K562 (cell line): ENCODE measurements at regions not wholly inside any gene's neighbourhood (a gene's known extent, or its start where the extent isn't known, plus 50 kb on each side); places are given as distances from the start of the nearest gene placed in this dataset.
"Not testable (repeated sequence)": the region's sequence is repeated elsewhere in the genome, so short reads cannot be mapped to it uniquely, and the experiment has no call there.

Experiments
- ATAC-seq: fragments of 200-7000 bp; cut with Tn5 transposase; 3 replicates; pipeline ENCODE4 v1.9.1; 2020; ENCODE audit warnings: moderate library complexity
- BruUV-seq: library from RNA; stranded (reverse); fragments of 400-500 nt; replicated peaks from 2 replicates; lab custom pipeline; 2021; lab: Mats Ljungman, UMichigan
- CTCF ChIA-PET: fragments of 300-600 bp; formaldehyde crosslinking; extraction: SDS; loops from one replicate; lab custom pipeline; 2021; ENCODE audit warnings: low intra/inter-chr PET ratio; lab: Yijun Ruan, JAX
- POLR2A ChIA-PET: fragments of 300-600, 350-650 bp; sonication (Branson Sonifier 250); formaldehyde crosslinking; extraction: SDS; loops from one replicate; lab custom pipeline; 2021; ENCODE audit warnings: antibody characterized with exemption, inconsistent platforms; lab: Yijun Ruan, JAX
- DNase-seq, 4 experiments: peaks; one replicate each; pipeline versions ENCODE4 v3.0.0 to v3.0.0-alpha.2; 2011 to 2018; ENCODE audit warnings: low spot score in 3 of 4, mixed read lengths in 3 of 4; ENCODE audit errors: extremely low read depth in 1 of 4
- FAIRE-seq: peaks from 2 replicates; lab custom pipeline; 2011; peaks lifted over from hg19 to GRCh38; lab: Jason Lieb, UNC
- H2AFZ ChIP-seq: 2 replicates; pipeline ENCODE4 v1.6.0; 2011; ENCODE audit warnings: low read depth, low read length, control low read depth, inconsistent platforms
- H3K27ac ChIP-seq: fragments of 200-600 bp; 3 replicates; pipeline ENCODE4 v1.8.0; 2011; ENCODE audit warnings: low read depth, mild to moderate bottlenecking, control low read depth, inconsistent platforms, low read length, moderate library complexity, mixed read lengths; ENCODE audit errors: extremely low read depth
- H3K27me3 ChIP-seq, 2 experiments: fragments of 300-600 bp in 1 of 2; 2 replicates in 1 of 2; 3 replicates in 1 of 2; pipeline versions ENCODE4 v1.6.0 to v1.8.0; 2011; ENCODE audit warnings: inconsistent platforms in 2 of 2, low read length in 2 of 2, mild to moderate bottlenecking in 1 of 2, mixed read lengths in 1 of 2, moderate library complexity in 1 of 2; ENCODE audit not compliant: control insufficient read depth in 2 of 2, insufficient read depth in 2 of 2
- H3K36me3 ChIP-seq: fragments of 300-600 bp; 3 replicates; pipeline ENCODE4 v1.8.0; 2011; ENCODE audit warnings: mild to moderate bottlenecking, low read length, inconsistent platforms; ENCODE audit not compliant: control insufficient read depth, insufficient read depth
- H3K4me1 ChIP-seq, 2 experiments: fragments of 200-600 bp in 1 of 2; replicated peaks in 1 of 2; 2 replicates in 1 of 2; 3 replicates in 1 of 2; pipeline versions ENCODE4 v1.5.1 to v1.8.0; 2011; ENCODE audit warnings: inconsistent platforms in 2 of 2, low read length in 2 of 2, mild to moderate bottlenecking in 1 of 2, mixed read lengths in 1 of 2, moderate library complexity in 1 of 2; ENCODE audit not compliant: control insufficient read depth in 2 of 2, insufficient read depth in 2 of 2
- H3K4me2 ChIP-seq: 2 replicates; pipeline ENCODE4 v1.6.1; 2011; ENCODE audit warnings: low read length, control low read depth, inconsistent platforms, mixed read lengths; ENCODE audit not compliant: insufficient read depth
- H3K4me3 ChIP-seq: fragments of 200-600 bp; sonication (generic), shearing (Covaris generic); 2 replicates; pipeline ENCODE4 v1.5.1; 2016; ENCODE audit warnings: control low read depth, inconsistent platforms
- H3K79me2 ChIP-seq: fragments of 200-600 bp; 3 replicates; pipeline ENCODE4 v1.8.0; 2011; ENCODE audit warnings: low read length, inconsistent platforms; ENCODE audit not compliant: control insufficient read depth, insufficient read depth
- H3K9ac ChIP-seq, 2 experiments: 2 replicates each; pipeline versions ENCODE4 v1.6.0 to v1.6.1; 2011; ENCODE audit warnings: low read depth in 2 of 2, low read length in 2 of 2, control low read depth in 1 of 2, inconsistent platforms in 1 of 2, mild to moderate bottlenecking in 1 of 2, mixed read lengths in 1 of 2; ENCODE audit not compliant: insufficient read depth in 1 of 2
- H3K9me1 ChIP-seq: one replicate; pipeline ENCODE4 v1.6.0; 2011; ENCODE audit warnings: inconsistent platforms, mild to moderate bottlenecking, low read length, moderate library complexity; ENCODE audit not compliant: control insufficient read depth, insufficient read depth
- H3K9me3 ChIP-seq: replicated peaks from 2 replicates; pipeline ENCODE4 v1.5.1; 2011; ENCODE audit warnings: low read depth, low read length, inconsistent platforms; ENCODE audit not compliant: control insufficient read depth, insufficient read depth
- H4K20me1 ChIP-seq: replicated peaks from 2 replicates; pipeline ENCODE4 v1.6.1; 2011; ENCODE audit warnings: low read length, inconsistent platforms, mixed read lengths; ENCODE audit not compliant: control insufficient read depth, insufficient read depth
- ARID4B ChIP-seq: sonication (generic); formaldehyde crosslinking; IDR thresholded peaks from 2 replicates; pipeline ENCODE4 v1.8.0; 2022; ENCODE audit warnings: mild to moderate bottlenecking, missing genetic modification reagents
- ETV5 ChIP-seq: sonication (generic); formaldehyde crosslinking; IDR thresholded peaks from 2 replicates; pipeline ENCODE4 v1.4.0; 2020; ENCODE audit warnings: low read depth, mild to moderate bottlenecking, missing genetic modification reagents
- EZH2 ChIP-seq: IDR thresholded peaks from 2 replicates; pipeline ENCODE4 v1.6.1; 2012; ENCODE audit warnings: low read depth, mild to moderate bottlenecking, inconsistent platforms, low read length, borderline replicate concordance
- MCM2 ChIP-seq: fragments of 450-650 bp; IDR thresholded peaks from 2 replicates; pipeline ENCODE4 v1.6.1; 2017; ENCODE audit warnings: low read depth, mild to moderate bottlenecking
- PKNOX1 ChIP-seq: fragments of 450-650 bp; IDR thresholded peaks from 2 replicates; pipeline ENCODE4 v1.6.1; 2016
- RBFOX2 ChIP-seq: fragments of 200-400 bp; formaldehyde crosslinking; IDR thresholded peaks from 2 replicates; pipeline ENCODE4 v1.6.1; 2017; ENCODE audit warnings: low read depth, mild to moderate bottlenecking, low read length, moderate library complexity
- RFX7 ChIP-seq: fragments of 250-450 bp; sonication (Bioruptor Pico); IDR thresholded peaks from 2 replicates; pipeline ENCODE4 v1.5.1; 2021; ENCODE audit warnings: mild to moderate bottlenecking
- SMAD1 ChIP-seq: fragments of 150-350 bp; IDR thresholded peaks from 2 replicates; pipeline ENCODE4 v1.6.1; 2014; ENCODE audit warnings: low read length, low read depth; ENCODE audit not compliant: partially characterized antibody
- ZBTB34 ChIP-seq: fragments of 250-450 bp; sonication (Bioruptor Pico); IDR thresholded peaks from 2 replicates; pipeline ENCODE4 v1.8.0; 2021; ENCODE audit warnings: mild to moderate bottlenecking, moderate library complexity
- ZNF253 ChIP-seq: fragments of 250-450 bp; sonication (Bioruptor Pico); conservative IDR thresholded peaks from 2 replicates; pipeline ENCODE4 v1.6.1; 2021; ENCODE audit warnings: mild to moderate bottlenecking
- WGBS: fragments of 100-300 bp; shearing (Covaris generic); methylation state at CpG from one replicate; pipeline ENCODE4 v1.1.6; 2016; ENCODE audit warnings: low coverage, mixed read lengths; ENCODE audit not compliant: insufficient coverage; ENCODE audit errors: missing lambda C conversion rate; 5-methylcytosine and 5-hydroxymethylcytosine counted together
- in situ Hi-C: fragments of 300-500 bp; cut with MboI; formaldehyde crosslinking; loops from 4 replicates; pipeline ENCODE4 v1.15.0; 2018; ENCODE audit warnings: inconsistent platforms, mixed read lengths
- intact Hi-C: fragments of 100-400 bp; cut with micrococcal nuclease; formaldehyde crosslinking; loops from 2 replicates; pipeline ENCODE4 v1.14.2; 2022

- POLR2A ChIA-PET, H3K9me1 ChIP-seq, H4K20me1 ChIP-seq, H3K79me2 ChIP-seq, FAIRE-seq, H3K4me2 ChIP-seq, H3K9ac ChIP-seq, intact Hi-C loops, H3K4me1 ChIP-seq, H3K27me3 ChIP-seq, CTCF ChIA-PET, ATAC-seq, H3K36me3 ChIP-seq, H3K9me3 ChIP-seq, in situ Hi-C loops, H3K4me3 ChIP-seq, H2AFZ ChIP-seq, H3K27ac ChIP-seq, BruUV-seq, DNase-seq: not testable (repeated sequence)
- 0% methylated on average over 6 of the region's 6 CpGs for WGBS
Measured at GRCh38 chr11:41728161-41728560, 268.7 kb upstream of the LRRC4C start.

GRCh38 chr11:41775296-41775695 is 315.8 kb upstream of the LRRC4C start:
- Histone ChIP-seq H3K4me2 (no peak overlapping the region), H3K9ac (no peak overlapping the region), H3K27me3 (no peaks in the 10 kb centered on the region), H3K4me1 (no peaks in the 10 kb centered on the region), H4K20me1 (no peaks in the 10 kb centered on the region), H3K36me3 (no peaks in the 10 kb centered on the region), H3K79me2 (no peaks in the 10 kb centered on the region), H3K27ac (no peak overlapping the region), H3K4me3 (no peak overlapping the region), H3K9me3 (no peaks in the 10 kb centered on the region), H3K9me1 (no peaks in the 10 kb centered on the region), H2AFZ (no peak overlapping the region)
- no TSS peak for BruUV-seq
- no peak for FAIRE-seq
- intact Hi-C loops, result no loop called here
- WGBS, result 0% methylated on average over 1 of the region's 1 CpG
- DNase-seq, result no peak
- CTCF ChIA-PET, result no interaction called here
- POLR2A ChIA-PET, result no interaction called here
- in situ Hi-C loops, result no loop called here
- ATAC-seq, result no peak
- TF ChIP-seq MCM2 (no peak), RFX7 (CRISPR knock-in tag) (no peak), RBFOX2 (no peak), ZBTB34 (no peak), ZNF253 (CRISPR knock-in tag) (no peak), ARID4B (CRISPR knock-in tag) (no peak), EZH2 (no peak), ETV5 (CRISPR knock-in tag) (no peak), PKNOX1 (no peak), SMAD1 (no peak)
